NOMO-1 treated with DMSO at 0.1 percent for 48 hours (cell line): ENCODE measurements at regions not wholly inside any gene's neighbourhood (a gene's known extent, or its start where the extent isn't known, plus 50 kb on each side); places are given as distances from the start of the nearest gene placed in this dataset.

Experiments used
- DNase-seq: peaks from one replicate; lab custom pipeline; 2025; ENCODE audit not compliant: unreplicated experiment; lab: John Stamatoyannopoulos, UW

DNA sequence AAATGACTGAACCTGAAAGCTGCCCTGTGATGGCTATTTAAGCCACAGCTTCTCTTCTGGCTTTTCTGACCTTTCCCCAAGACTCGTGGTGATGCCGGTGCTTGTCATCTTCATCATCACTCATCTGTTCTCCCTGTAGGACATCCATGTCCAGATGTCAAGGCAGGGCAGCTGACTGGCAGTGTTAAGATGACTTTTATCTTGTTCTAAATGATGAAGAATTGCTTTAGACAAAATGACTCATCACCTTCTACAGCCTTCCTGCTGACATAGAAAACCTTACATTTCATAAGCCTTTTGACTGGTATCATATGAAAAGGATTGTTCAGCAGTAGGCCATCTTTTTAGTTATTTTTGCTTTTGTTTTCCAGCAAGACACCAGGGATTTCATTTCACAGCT lies 67.0 kb upstream of the GPR149 start:
- DNase-seq: no peak

DNA sequence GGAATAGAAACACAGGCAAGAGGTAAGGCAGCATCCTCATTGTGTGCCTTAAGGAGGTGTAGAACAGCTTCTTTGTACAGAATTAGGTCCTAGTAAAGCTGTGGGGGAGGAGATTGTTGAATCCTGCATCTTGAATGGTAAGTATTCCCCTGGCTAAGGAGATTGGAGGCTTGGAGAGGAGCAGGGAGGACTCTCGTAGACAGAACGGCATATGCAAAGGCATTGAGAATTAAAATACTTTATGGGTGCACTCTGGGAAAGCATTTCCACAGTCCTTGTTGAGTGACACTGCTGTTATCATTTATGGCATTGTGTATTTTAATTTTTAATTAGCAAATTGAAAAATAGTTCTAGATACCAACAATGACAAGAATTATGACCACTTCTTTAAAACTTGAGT lies 66.5 kb upstream of the GPR149 start:
- DNase-seq: no peak

DNA sequence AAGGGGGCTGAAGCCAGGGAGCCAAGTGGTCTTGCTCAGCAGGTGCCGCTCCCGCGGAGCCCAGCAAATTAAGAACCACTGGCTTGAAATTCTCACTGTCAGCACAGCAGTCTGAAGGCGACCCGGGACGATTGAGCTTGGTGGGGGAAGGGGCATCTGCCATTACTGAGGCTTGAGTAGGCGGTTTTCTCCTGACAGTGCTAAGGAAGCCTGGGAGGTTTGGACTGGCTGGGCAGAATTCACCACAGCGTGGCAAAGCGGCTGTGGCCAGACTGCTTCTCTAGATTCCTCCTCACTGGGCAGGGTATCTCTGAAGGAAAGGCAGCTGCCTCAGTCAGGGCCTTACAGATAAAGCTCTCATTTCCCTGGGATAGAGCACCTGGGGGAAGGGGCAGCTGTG lies 57.0 kb upstream of the GPR149 start:
- DNase-seq: no peak

- DNase-seq: no peak
Measured at GRCh38 chr3:154482507-154482906, 52.5 kb upstream of the GPR149 start.

GRCh38 chr3:154480033-154480432 lies 50.0 kb upstream of the GPR149 start:
- no peak for DNase-seq
